Stimulated activated CD4-positive, alpha-beta T cell treated with anti-CD3 and anti-CD28 coated beads, Interleukin-2, amount 100 ng/mL, for 48 hours (primary cell): ENCODE measurements at regions not wholly inside any gene's neighbourhood (a gene's known extent, or its start where the extent isn't known, plus 50 kb on each side); places are given as distances from the start of the nearest gene placed in this dataset.

Experiments used
- DNase-seq, 2 donors: peaks; one replicate each; pipeline ENCODE4 v3.0.0-alpha.2; 2020

DNA sequence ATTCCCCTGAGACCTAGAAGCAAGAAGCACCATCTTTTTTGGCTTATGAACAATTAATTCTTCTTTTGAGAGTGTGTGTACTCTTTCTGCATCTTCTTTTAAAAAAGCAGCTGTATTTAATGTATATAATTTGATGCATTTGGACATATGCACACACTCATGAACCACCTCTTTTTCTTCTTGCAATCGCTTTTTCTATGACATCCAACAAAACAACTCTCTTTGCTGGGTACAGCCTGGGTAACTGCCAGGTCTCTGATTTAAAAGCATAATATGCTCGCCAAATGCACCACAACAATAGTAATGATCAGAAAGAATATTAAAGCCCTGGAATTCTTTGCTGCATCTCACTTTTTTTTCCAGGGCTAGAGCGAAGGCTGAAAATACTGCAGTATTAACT, 97.3 kb downstream of the HAPSTR1 start:
- DNase-seq: no peak

DNA sequence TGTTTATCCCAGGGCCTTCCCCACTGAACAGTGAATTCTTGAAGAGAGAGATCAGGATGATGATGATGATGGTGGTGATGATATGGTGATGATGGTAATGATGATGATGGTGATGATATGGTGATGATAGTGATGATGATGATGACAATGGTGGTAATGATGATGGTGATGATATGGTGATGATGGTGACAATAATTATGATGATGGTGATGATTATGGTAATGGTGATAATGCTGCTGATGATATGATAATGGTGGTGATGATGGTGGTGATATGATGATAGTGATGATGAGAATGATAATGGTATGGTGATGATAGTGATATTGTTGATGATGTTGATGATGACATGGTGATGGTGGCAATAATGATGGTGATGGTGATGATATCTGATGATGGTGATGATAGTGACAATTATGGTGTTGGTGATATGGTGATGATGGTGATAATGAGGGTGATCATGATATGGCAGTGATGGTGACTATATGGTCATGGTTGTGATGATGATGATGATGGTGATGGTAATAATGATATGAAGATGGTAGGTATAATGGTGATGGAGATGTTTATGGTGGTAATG, 99.9 kb downstream of the HAPSTR1 start:
- DNase-seq: no peak

DNA sequence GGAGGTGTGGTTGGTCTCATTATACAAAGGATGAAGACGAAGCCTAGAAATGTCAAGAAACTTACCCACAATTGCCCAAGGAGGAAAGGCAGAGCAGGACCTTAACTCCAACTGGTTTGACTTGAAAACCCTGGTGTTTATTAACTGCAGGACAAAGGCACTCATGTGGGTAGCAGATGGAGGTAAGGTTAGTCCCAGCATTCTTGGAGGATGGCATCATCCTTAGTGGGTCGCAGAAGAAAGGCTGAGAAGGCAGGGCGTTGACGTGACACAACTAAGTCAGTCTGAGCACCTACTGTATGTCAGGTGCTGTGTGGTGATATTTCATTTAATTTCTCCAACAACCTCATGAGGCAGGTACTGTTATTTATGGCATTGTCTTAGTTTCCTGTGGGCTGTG, 101.3 kb downstream of the HAPSTR1 start:
- no peak for DNase-seq

DNA sequence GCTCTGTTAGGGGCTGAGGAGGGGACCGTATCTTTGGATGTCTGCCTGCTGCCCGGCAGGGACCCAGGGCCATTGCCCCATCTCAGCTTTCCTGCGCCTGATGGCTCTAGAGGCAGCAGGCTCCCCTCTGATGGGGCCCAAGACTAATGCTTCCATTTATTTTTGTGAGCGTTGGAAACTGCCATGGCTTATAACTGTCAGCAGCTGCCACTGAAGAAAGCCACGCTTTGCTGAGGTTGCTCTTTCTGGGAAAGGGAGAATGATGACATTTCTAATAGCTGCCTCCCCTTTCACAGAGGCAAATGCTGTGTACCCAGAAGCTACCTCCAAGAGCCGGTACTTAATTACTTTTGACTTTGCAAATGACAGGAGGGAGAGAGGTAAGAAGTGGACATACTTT, 103.8 kb downstream of the HAPSTR1 start:
- DNase-seq: no peak

DNA sequence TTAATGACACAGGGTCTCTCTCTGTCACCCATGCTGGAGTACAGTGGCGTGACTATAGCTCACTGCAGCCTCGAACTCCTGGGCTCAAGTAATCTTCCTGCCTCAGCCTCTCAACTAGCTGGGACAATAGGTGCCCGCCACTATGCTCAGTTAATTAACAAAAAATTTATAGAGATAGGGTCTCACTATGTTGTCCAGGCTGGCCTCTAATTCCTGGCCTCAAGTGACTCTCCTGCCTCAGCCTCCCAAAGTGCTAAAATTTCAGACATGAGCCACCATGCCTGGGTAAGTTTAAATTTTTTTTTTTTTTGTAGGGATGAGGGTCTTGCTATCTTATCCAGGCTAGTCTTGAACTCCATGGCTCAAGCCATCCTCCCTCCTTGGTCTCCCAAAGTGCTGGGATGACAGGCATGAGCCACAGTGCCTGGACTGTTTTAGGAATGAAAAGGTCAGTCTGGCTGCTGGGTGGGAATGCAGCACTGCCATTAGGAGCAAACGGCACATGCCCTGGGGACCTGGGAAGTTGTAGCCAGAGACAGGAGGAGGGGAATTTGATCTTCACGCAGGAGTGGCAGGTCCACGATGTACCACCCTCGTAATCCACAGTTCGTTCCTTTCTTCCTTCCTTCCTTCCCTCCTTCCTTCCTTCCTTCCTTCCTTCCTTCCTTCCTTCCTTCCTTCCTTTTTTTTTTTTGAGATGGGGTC, 106.7 kb downstream of the HAPSTR1 start:
- DNase-seq: no peak

DNA sequence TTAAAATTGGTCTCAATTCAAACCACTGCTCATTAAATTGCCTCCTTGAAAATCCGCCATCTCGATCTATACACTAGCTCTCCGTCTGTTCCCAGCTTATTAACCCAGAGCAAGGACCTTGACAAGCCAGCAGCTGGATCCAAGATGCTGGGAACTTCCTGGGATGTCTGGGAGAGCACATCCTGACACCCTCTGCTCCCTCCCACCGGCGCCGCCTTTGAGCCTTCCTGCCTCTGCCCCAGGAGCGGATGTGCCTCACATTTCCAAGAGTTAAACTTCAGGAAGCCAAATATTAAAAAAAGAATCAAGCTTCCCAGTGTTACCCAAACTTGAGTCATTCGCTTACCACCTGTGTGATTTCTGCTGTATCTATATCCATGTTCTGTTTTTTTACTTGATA, 107.9 kb downstream of the HAPSTR1 start:
- DNase-seq: no peak

DNA sequence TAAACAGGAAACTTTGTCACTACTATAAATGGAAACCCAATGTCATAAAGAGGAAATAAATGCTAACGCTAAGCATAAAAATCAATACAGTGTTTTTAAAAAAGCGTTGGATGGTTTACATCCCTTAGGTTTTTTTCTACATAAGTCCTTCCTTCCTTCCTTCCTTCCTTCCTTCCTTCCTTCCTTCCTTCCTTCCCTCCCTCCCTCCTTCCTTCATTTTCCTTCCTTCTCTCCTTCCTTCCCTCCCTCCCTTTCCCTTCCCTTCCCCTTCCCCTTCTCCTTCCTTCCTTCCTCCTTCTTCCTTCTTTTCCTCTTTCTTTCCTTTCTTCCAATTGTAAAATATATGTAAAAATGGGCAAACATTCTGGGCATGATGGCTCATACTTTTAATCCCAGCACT, 108.3 kb downstream of the HAPSTR1 start:
- no peak for DNase-seq

DNA sequence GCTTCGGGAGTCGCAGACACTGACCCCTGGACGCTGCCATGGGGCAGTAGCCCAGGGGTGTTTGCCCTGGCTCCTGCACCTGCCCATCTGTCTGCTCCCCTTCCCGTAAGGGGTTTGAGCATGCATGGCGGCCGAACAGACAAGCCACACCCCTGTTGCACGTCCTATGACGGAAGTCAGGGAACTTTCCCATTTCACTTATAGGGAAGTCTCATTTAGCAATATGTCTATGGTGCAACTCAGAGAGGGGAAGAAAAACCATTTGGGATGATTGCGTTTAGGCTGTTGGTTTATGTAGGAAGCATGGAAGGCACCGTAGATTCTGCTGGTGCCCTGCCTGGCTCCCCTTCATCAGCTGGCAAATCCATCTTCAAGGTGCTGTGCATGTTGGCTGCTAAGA, 112.5 kb downstream of the HAPSTR1 start:
- DNase-seq: no peak

DNA sequence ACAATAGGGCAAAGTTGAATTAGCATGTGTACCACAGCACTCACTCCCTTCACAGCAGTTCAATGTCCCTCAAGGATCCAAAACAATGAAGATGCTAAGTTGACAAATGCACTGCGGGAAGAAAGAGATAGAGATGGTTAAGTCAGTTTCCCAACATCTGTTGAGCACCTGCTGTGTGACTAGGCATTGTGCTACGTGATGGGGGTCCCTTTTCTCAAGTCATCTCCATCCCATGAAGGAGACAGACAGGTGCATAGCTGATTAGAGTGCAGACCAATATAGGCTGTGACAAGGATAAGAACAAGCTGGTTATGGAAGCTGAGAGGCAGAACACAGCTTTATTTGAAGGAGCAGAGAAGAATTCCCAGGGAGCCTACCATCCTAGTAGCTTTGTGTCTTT, 114.2 kb downstream of the HAPSTR1 start:
- DNase-seq: no peak

DNA sequence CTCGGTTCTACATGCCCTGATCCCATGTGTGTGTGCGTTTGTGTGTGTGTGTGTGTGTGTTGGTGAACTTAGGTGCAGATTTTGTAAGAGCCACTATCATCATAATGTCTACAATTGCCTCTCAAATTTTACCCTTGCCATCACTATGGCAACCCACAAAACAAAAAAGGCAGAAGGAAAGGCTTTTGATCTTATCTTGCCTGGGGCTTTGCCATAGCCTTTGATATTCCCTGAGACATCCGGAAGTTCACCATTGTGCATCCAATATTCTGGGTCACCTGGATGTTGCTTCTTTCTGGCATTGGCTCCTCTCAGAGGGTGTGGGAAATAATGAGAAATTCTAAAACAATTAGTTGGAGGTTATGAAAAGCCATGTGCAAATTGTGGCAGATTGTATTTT, 114.7 kb downstream of the HAPSTR1 start:
- DNase-seq: no peak

DNA sequence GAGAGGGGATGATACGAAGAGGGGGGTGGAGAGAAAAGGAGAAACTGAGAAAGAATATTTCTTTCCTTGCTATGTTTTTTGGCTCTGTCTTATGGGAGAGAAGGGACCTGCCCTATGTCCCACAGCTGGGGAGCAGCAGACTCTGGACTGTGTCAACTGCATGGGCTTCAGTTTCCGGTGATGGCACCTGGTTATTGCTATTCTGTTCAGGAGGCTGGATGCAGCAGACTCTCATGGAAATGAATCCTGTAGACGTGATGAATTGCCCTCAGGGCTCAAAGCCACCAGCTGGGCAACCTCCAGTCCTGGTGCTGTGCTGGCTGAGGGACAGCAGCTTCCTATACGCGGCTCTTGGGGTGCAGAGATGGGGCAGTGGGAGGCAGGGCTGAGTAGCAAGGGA, 121.2 kb downstream of the HAPSTR1 start:
- DNase-seq: no peak

DNA sequence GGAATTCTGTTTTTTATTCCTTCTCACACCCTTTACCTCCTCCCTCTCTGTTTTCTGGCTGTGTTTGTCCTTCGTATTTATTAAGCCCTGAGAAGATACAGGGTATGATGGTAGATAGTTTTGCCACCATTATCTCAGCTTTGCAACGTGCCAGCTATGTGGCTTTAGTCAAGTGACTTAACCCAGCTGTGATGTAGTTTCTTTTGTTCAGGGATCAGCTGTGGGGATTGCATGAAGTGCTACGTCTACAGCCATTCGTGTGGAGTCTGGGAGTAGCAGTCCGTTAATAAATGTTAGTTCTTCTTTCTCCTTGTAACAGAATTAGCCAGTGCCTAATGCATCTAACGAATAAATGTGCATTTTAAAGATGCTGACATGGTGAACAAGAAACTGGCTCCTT, 128.4 kb downstream of the HAPSTR1 start:
- DNase-seq: no peak

DNA sequence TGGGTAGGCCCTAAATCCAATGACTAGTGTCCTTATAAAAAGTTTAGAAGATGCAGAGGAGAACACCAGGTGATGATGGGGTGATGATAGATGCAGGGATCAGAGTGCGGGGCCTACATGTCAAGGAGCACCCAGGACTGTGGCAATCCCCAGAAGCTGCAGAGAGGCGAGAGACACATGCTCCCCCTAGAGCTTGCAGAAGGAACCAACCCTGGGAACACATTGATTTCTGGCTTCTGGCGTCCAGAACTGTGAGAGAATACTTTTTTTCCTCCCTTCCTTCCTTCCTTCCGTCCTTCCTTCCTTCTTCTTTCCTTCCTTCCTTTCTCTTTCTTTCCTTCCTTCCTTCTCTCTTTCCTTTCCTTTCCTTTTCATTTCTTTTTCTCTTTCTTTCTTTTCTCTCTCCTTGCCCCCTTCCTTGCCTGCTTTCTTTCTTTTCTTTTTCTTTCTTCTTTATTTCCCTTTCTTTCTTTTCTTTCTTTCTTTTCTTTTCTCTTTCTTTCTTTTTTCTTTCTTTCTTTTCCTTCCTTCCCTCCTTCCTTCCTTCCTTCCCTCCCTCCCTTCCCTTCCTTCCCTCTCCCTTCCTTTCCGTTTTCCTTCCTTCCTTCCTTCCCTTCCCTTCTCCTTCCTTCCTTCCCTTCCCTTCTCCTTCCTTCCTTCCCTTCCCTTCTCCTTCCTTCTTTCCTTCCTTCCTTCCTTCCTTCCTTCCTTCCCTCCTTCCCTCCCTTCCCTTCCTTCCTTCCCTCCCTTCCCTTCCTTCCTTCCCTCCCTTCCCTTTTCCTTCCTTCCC, 134.3 kb downstream of the HAPSTR1 start:
- DNase-seq: no peak

DNA sequence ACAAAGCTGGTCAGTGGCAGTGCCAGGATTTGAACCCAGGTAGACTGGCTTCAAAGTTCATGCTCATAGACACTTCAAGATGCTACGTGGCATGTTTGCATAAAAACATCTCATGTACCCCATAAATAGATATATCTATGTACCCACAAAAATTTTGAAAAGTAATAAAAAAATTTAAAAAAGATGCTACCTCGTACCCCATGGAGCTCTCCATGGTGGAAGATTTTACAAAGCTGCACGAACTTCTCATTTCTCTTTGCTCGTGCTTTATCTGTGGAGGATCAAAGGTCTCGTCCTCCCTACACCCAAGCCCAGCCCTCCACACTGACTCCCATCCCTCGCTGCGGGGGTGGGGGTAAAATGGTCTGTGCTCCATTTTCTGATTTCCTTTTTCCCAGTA, 135.5 kb downstream of the HAPSTR1 start:
- no peak for DNase-seq

DNA sequence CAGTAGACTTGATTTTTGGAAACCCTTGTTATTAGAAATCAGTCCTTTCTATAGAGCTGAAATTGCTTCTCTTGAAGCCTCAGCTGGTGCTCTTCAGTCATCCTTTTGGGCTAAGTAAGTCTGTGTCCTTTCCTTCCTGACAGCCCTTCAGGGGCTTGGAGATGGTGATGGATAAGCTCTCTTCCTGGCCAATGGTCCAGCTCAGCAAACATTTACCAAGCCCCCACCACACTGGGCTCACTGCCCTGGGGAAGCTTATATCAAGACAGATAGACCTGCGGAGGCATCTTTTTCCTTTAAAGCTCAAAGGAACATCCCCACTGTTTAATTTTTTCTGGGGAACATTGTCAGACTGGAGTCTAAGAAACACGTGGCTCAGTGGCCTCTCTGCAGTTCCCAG, 139.6 kb downstream of the HAPSTR1 start:
- DNase-seq: no peak

DNA sequence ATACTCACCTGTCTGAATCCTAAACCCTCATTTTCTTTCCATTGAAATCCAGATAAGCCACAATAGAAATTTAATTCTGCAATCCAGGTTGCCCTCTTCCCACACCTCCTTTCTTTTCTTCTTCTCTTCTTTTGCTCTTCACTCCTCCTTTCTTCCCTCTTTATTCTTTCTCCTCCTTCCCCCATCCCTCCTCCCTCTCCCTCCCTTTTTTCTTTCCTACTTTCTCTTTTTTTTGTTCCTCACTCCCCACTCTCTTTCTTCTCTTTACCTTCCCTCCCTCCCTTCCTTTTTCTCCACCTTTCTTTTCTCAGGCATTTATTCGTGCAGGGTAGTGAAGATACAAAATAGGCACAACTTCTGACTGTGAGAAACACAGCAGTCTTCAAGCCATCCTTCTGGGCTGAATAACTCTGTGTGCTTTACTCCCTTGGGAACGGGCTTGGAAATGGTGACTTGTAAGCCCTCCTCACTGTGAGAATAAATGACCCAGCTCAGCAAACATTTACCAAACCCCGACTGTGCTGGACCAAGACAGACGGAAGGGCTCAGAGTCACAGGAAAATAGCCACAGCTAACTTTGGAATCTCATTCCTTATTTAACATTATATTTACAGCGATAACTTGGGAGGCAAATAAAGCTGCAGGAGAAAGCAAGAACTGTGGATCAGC, 140.8 kb downstream of the HAPSTR1 start:
- DNase-seq: no peak

DNA sequence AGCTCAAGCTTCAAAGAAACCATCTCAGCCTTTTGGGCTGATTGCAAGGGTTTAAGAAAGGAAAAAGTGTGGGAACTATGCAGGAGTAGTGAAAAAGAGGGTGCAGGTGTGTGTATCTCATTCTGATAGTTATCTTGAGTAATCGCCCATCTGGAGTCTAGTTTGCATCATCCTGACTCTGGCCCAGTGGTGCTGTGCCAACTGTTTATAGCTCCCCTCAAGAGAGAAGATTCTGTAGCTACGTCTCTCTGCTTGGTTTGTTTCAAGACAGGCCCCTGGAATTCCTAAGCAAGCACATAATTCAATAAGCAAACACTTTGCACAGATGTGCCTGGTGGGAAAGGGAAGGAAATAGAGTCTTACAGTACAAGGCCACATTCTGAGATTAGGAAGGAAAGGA, 144.4 kb downstream of the HAPSTR1 start:
- DNase-seq: no peak

DNA sequence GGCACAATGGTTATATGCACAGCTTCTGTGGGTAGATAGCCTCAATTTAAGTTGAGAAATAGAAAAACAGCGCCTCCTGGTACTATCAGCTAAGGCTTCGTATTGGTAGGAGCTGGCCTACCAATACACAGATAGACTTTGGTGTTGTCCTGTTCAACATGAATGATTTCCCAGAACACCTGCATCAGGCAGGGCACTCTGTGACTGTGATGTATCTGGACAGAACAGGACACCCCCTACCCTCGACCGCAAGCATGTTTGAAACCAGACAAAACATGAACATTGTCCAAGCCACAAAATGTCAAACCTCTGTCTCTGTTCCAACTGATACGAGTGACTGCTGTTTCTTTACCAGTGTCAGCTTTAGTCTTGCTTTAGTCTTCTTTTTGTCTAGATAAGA, 144.9 kb downstream of the HAPSTR1 start:
- DNase-seq: no peak

DNA sequence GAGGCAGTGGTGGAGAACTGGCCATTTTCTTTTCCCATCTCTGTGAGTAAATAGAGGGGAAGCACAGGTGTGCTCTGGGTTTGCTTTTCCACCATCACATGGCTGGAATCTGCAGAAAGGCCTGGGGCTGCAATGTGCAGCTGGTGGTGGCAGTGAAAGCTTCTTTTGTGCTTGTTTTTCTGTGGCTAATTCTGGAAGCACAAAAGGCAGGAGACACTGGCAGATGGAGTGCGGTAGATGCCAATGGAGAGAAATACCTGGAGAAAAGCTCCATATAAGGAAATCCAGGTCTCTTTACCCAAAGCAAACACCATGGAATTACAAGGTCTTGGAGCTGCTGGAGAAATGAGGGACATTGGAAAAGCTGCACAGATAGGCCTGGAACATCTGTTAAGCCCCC, 146.9 kb downstream of the HAPSTR1 start:
- DNase-seq: no peak

DNA sequence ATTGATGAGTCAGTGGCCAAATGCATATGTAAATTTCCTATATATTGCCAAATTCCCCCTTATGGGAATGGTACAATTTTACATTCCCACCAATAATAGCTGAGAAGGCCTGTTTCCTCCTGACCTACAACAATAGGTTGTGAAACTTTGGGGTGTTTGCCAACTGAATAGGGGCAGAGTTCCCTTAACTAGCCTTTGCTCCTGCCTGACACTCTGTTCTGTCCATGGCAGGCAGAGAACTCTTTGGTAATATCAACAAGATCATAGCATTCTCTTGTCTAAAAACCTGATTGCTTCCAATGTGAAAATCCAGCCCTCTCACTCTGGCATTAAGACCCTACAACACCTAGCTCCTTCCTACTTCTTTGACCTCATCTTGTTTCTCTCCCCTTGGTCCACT, 149.7 kb downstream of the HAPSTR1 start:
- DNase-seq: no peak

DNA sequence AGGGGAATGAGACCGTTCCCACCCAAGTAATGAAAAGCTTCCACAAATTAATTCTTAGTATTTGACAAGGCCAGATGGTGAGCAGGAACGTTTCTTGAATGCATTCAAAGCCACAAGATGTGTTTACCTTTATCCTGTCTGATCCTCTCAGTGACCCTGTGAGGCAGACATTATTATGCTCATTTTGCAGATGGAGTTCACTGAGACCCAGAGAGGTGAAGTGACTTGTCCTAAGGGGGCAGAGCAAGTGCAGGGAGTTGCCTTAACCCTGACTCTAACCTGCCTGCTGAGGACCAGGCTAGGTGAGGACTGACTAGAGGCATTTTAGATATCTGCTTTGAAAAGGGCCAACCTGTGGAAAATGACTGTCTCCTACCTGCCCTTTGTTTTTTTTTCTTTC, 156.7 kb downstream of the HAPSTR1 start:
- DNase-seq: no peak

DNA sequence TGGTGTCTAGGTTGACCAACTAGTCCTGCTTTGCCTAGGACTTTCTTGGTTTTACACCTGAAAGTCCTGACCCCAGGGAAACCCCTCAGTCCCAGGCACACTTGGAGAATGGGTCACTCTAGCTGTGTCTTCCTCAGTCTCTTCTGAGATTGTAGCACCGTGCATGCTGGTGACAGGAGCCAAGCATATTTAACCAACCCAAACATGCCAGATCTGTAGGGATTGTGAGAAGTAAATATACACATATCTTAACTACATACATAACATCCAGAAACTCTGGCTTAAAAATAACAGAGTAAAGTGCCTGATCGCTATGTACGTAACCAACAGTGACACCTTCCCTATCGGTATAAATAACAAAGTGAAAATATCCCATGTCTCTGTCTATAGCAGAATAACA, 158.1 kb downstream of the HAPSTR1 start:
- no peak for DNase-seq

DNA sequence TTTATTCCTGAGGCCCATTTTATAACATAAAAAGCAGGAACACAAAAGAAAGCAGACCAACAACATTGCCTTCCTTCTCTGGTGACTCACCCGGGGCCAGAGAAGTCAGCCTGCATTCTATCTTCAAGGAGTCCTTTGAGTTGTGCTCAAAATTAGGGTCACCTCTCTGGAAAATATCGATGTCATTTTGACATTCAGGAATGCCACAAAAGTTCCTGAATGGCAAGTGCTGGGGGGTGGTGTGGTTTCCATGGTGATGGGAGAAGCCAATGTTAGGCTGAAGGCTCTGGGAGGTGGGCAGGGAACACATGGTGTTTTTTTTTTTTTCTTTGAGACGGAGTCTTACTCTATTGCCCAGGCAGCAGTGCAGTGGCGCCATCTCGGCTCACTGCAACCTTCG, 159.6 kb downstream of the HAPSTR1 start:
- no peak for DNase-seq

DNA sequence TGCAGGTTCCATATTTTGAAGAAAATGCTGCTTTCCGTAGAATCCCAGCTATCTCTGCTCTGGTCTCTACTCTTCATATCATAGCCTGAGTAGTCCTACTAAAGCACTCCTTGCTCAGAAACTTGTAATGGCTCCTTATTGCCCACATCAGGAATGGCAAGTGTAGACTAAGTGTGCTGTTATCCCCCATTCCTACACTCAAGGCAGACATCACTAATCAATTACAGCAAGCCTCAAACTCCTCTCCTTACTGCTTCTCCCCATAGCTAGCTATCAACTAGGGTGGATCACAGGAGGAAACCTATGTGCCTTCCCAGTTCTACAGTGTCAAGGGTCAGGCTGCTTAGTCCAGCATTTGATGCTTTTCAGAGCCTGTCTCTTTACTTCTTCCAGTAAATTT, 163.4 kb downstream of the HAPSTR1 start:
- no peak for DNase-seq
